ENCODE measurements at regions not wholly inside any gene's neighbourhood (a gene's known extent, or its start where the extent isn't known, plus 50 kb on each side); places are given as distances from the start of the nearest gene placed in this dataset.

DNA sequence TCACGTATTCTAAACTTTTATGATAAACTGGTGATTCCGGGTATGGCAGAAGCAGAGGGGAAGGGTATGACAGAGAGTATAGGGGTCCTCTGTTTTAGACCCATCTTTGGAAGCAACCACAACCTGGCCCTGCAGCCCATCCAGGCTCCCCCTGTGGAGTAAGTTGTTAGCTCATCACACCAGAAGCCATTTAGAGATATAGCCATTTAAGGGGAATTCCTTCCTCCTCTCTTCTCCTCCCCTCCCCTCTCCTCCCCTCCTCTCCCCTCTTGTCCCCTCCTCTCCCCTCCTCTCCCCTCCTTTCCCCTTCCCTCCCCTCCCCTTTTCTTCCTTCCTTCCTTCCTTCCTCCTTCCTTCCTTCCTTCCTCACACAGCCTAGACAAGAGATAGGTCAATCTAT lies 197.3 kb upstream of the LDB2 start:
- Mint-ChIP-seq H3K4me3 (no peak overlapping the region), H3K9me3 (no peaks in the 10 kb centered on the region), H3K36me3 (ENCODE audit: low read depth) (no peaks in the 10 kb centered on the region), H3K27ac (no peak overlapping the region), H3K27me3 (peaks cover 1% of the 10 kb centered on the region), H3K4me1 (ENCODE audit: low read depth) (no peaks in the 10 kb centered on the region)
- ATAC-seq (no peak), DNase-seq (no peak)
- intact Hi-C loops (cut with micrococcal nuclease): no loop called here
- ChIA-PET POLR2A (no interaction called here), CTCF (no interaction called here)
- TF ChIP-seq, protein P1, sequence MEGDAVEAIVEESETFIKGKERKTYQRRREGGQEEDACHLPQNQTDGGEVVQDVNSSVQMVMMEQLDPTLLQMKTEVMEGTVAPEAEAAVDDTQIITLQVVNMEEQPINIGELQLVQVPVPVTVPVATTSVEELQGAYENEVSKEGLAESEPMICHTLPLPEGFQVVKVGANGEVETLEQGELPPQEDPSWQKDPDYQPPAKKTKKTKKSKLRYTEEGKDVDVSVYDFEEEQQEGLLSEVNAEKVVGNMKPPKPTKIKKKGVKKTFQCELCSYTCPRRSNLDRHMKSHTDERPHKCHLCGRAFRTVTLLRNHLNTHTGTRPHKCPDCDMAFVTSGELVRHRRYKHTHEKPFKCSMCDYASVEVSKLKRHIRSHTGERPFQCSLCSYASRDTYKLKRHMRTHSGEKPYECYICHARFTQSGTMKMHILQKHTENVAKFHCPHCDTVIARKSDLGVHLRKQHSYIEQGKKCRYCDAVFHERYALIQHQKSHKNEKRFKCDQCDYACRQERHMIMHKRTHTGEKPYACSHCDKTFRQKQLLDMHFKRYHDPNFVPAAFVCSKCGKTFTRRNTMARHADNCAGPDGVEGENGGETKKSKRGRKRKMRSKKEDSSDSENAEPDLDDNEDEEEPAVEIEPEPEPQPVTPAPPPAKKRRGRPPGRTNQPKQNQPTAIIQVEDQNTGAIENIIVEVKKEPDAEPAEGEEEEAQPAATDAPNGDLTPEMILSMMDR (IDR thresholded peaks at IDR 0.05): no peak

DNA sequence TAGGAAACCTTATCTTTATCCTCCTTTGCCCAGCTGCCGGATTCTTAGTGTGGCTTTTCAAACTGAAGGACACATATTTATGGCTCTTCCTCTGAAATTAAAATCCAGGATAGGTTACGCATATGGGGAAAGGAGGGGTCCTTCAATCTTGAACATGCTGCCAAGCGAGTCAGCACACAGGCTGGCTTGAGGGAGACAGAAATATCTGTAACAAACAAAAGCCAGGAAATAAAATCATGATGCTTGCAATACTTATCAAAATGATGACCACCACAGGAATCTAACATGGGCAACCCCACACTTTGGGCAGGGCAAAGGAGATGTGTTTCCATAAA lies 196.4 kb upstream of the LDB2 start:
- POLR2A ChIA-PET: no interaction called here
- DNase-seq (no peak), ATAC-seq (no peak)
- H3K36me3 Mint-ChIP-seq (ENCODE audit: low read depth): no peaks in the 10 kb centered on the region
- no peaks in the 10 kb centered on the region for H3K4me1 Mint-ChIP-seq (ENCODE audit: low read depth)
- H3K9me3 Mint-ChIP-seq: no peaks in the 10 kb centered on the region
- no peak overlapping the region for H3K4me3 Mint-ChIP-seq
- CTCF ChIA-PET: no interaction called here
- H3K27ac Mint-ChIP-seq: no peak overlapping the region
- intact Hi-C loops (cut with micrococcal nuclease): no loop called here
- TF ChIP-seq, protein P1 (IDR thresholded peaks at IDR 0.05): no peak
- peaks cover 1% of the 10 kb centered on the region for H3K27me3 Mint-ChIP-seq

DNA sequence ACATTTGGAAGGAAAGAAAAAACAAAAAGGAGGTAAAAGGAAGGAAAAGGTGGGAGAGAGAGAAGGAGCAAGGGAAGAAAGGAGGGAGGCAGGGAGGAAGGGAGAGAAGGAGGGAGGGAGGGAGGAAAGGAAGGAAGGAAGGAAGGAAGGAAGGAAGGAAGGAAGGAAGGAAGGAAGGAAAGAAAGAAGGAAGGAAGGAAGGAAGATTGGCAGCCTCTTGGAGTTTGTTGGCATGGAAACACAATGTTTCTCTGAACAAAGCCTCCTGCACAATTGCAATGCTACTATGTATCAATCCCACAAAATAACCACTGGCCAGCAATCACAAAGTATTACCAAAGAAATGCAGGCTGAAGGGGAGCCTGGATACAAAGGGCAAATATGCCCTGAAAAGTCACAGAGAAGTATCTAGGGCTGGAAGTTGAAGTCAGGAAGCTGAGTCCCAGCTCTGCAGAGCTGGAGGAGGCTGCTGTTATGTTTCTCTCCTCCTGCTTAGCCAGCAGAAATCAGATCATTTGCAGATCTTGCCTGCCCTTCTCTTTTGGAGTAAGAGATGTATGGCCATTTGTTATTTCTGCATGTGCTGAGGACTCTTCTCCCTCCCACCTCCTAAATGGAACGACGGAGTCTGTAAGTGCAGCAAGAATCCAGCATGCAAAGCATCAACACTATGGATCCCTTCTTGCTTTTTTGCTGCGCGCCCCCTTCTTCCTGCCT lies 195.9 kb upstream of the LDB2 start:
- Mint-ChIP-seq H3K27me3 (peaks cover 1% of the 10 kb centered on the region), H3K9me3 (no peaks in the 10 kb centered on the region), H3K4me3 (no peak overlapping the region), H3K36me3 (ENCODE audit: low read depth) (no peaks in the 10 kb centered on the region), H3K4me1 (ENCODE audit: low read depth) (no peaks in the 10 kb centered on the region), H3K27ac (no peak overlapping the region)
- intact Hi-C loops (cut with micrococcal nuclease): no loop called here
- DNase-seq (no peak), ATAC-seq (no peak)
- CTCF ChIA-PET: no interaction called here
- TF ChIP-seq, protein P1 (IDR thresholded peaks at IDR 0.05): no peak
- POLR2A ChIA-PET: no interaction called here

DNA sequence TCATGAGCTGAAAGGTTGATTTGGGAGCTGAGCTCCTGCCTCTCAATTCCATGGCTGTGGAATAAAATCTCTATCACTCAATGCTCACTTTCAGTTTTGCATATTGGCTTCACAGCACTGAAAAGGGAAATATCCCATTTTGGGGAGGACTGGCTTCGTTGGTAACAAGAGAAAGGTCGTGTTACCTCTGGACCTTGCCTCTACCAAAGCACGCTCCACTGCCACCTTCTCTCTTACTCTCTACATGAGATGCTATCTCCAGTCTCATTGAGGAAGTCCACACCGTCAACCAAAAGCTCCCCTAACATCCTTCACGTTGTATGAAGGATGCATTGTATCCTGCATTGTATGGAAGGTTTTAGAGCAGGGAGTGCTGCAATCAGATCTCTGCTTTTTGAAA lies 195.0 kb upstream of the LDB2 start:
- DNase-seq (no peak), ATAC-seq (no peak)
- Mint-ChIP-seq H3K27me3 (peaks cover 1% of the 10 kb centered on the region), H3K27ac (no peak overlapping the region), H3K4me3 (no peak overlapping the region), H3K9me3 (no peaks in the 10 kb centered on the region), H3K36me3 (ENCODE audit: low read depth) (no peaks in the 10 kb centered on the region), H3K4me1 (ENCODE audit: low read depth) (no peaks in the 10 kb centered on the region)
- ChIA-PET POLR2A (no interaction called here), CTCF (no interaction called here)
- TF ChIP-seq, protein P1 (IDR thresholded peaks at IDR 0.05): no peak
- intact Hi-C loops (cut with micrococcal nuclease): no loop called here

DNA sequence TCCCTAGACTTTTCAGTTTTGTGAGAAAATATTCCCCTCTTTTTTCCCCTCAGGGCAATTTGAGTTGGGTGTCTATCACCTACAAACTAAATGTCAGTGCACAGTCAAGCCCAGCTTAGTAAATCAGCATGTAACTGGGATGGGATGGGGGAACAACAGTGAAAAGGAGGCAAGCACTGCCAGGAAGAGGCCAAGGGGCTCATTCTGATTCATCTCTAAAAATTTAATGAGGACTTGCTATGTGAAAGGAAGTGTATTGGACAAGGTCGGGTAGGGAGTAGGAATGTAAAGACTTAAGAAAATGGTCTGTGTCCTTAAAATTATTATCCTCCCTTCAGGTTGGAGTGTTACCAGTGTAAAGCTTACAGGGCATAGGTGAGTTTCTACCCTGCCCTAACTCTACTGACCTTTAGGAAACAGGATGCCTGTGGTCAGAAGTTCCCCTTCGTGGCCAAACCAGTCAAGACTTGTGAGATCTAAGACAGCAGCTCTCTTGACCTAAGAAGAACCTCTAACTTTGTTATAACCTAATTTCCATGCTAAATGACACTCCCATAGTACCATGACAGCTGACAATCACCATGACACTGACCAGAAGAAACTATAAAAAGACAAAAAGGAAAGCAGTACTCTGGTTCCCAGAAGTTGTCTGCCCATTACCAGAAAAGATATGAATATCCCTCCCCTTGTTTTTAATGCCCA lies 194.4 kb upstream of the LDB2 start:
- Mint-ChIP-seq H3K27me3 (peaks cover 1% of the 10 kb centered on the region), H3K36me3 (ENCODE audit: low read depth) (no peaks in the 10 kb centered on the region), H3K27ac (no peak overlapping the region), H3K4me3 (no peak overlapping the region), H3K9me3 (no peaks in the 10 kb centered on the region), H3K4me1 (ENCODE audit: low read depth) (no peaks in the 10 kb centered on the region)
- ATAC-seq: peak; percentile 66
- ChIA-PET CTCF (no interaction called here), POLR2A (no interaction called here)
- intact Hi-C loops (cut with micrococcal nuclease): no loop called here
- TF ChIP-seq, protein P1 (IDR thresholded peaks at IDR 0.05): no peak
- DNase-seq: peak; percentile 32

All from activated CD8-positive, alpha-beta T cell treated with anti-CD3 and anti-CD28 coated beads for 36 hours (primary cell).